Activated CD8-positive, alpha-beta T cell treated with anti-CD3 and anti-CD28 coated beads, Interleukin-2, amount 10 ng/mL, durations not matched to agents 7 days and 5 days (primary cell): ENCODE measurements at regions not wholly inside any gene's neighbourhood (a gene's known extent, or its start where the extent isn't known, plus 50 kb on each side); places are given as distances from the start of the nearest gene placed in this dataset.
A peak's percentile ranks its signal among the peaks of the same experiment; 100 is the strongest.
"Not testable (repeated sequence)": the region's sequence is repeated elsewhere in the genome, so short reads cannot be mapped to it uniquely, and the experiment has no call there.

Experiments
- ATAC-seq: fragments of 150-1000 bp; cut with Tn5 transposase; one replicate; pipeline ENCODE4 v1.10.0; 2021; ENCODE audit warnings: moderate library complexity
- CTCF ChIA-PET: fragments of 350-600 bp; sonication (Branson Sonifier 250); formaldehyde crosslinking; loops from one replicate; lab custom pipeline; 2021; ENCODE audit warnings: antibody characterized with exemption; lab: Charles Lee
- POLR2A ChIA-PET: fragments of 350-600 bp; sonication (Branson Sonifier 250); formaldehyde crosslinking; loops from one replicate; lab custom pipeline; 2021; ENCODE audit warnings: antibody characterized with exemption; lab: Charles Lee
- DNase-seq: peaks from one replicate; pipeline ENCODE4 v3.0.0-alpha.2; 2020
- H3K27ac Mint-ChIP-seq: one replicate; pipeline ENCODE4 v1.8.0; 2021; ENCODE audit warnings: mild to moderate bottlenecking, mixed read lengths
- H3K27me3 Mint-ChIP-seq: one replicate; pipeline ENCODE4 v1.8.0; 2021; ENCODE audit warnings: low read depth, mixed read lengths
- H3K36me3 Mint-ChIP-seq: one replicate; pipeline ENCODE4 v1.8.0; 2021; ENCODE audit warnings: low read depth, mixed read lengths
- H3K4me1 Mint-ChIP-seq: one replicate; pipeline ENCODE4 v1.8.0; 2021; ENCODE audit warnings: low read depth, mixed read lengths
- H3K4me3 Mint-ChIP-seq: one replicate; pipeline ENCODE4 v1.8.0; 2021; ENCODE audit warnings: mild to moderate bottlenecking, mixed read lengths
- H3K9me3 Mint-ChIP-seq: one replicate; pipeline ENCODE4 v1.8.0; 2022; ENCODE audit warnings: mixed read lengths; ENCODE audit not compliant: insufficient read depth

- Mint-ChIP-seq H3K4me3 (no peak overlapping the region), H3K36me3 (peaks cover 2% of the 10 kb centered on the region), H3K9me3 (no peaks in the 10 kb centered on the region), H3K27ac (no peak overlapping the region), H3K27me3 (no peaks in the 10 kb centered on the region), H3K4me1 (peaks cover 24% of the 10 kb centered on the region)
- DNase-seq (no peak), ATAC-seq (no peak)
- POLR2A ChIA-PET = no interaction called here
- CTCF ChIA-PET = interaction anchor here (1.6 kb wide), 1 partner anchor 19 kb away, joined by 6 read pairs; no protein-coding TSS in a partner anchor
Measured at GRCh38 chr10:47164126-47164799, 135.7 kb upstream of the GDF10 start.

GRCh38 chr10:47164800-47165128, 135.2 kb upstream of the GDF10 start:
- DNase-seq = no peak
- peak overlapping the region; percentile 75 for H3K4me3 Mint-ChIP-seq
- H3K27ac Mint-ChIP-seq = no peak overlapping the region
- ChIA-PET CTCF (interaction anchor here (1.6 kb wide), 1 partner anchor 20 kb away, joined by 6 read pairs; no protein-coding TSS in a partner anchor), POLR2A (no interaction called here)
- ATAC-seq = no peak
- H3K9me3 Mint-ChIP-seq = no peaks in the 10 kb centered on the region
- H3K4me1 Mint-ChIP-seq = peaks cover 24% of the 10 kb centered on the region
- H3K27me3 Mint-ChIP-seq = no peaks in the 10 kb centered on the region
- peaks cover 2% of the 10 kb centered on the region for H3K36me3 Mint-ChIP-seq

- peak overlapping the region; percentile 90 for H3K27ac Mint-ChIP-seq
- ATAC-seq (peak; percentile 67), DNase-seq (peak; percentile 25)
- ChIA-PET CTCF (interaction anchor here (1.1 to 3.1 kb wide), 10 partner anchors 8 to 149 kb away, joined by 3 to 23 read pairs (median 4); no protein-coding TSS in a partner anchor), POLR2A (interaction anchor here (0.9 to 1.8 kb wide), 3 partner anchors 10 to 146 kb away, joined by 3 to 8 read pairs (median 5); no protein-coding TSS in a partner anchor)
- H3K4me1 Mint-ChIP-seq = peaks cover 24% of the 10 kb centered on the region
- no peaks in the 10 kb centered on the region for H3K27me3 Mint-ChIP-seq
- no peaks in the 10 kb centered on the region for H3K9me3 Mint-ChIP-seq
- H3K4me3 Mint-ChIP-seq = peak overlapping the region; percentile 75
- H3K36me3 Mint-ChIP-seq = peaks cover 2% of the 10 kb centered on the region
Measured at GRCh38 chr10:47165168-47165710, 134.8 kb upstream of the GDF10 start.

GRCh38 chr10:47165711-47166404, 134.1 kb upstream of the GDF10 start:
- ATAC-seq (peak; percentile 85), DNase-seq (peak; percentile 59)
- CTCF ChIA-PET = interaction anchor here (1.1 to 3.1 kb wide), 10 partner anchors 9 to 148 kb away, joined by 3 to 23 read pairs (median 4); no protein-coding TSS in a partner anchor
- Mint-ChIP-seq H3K27me3 (peaks cover 2% of the 10 kb centered on the region), H3K36me3 (peaks cover 2% of the 10 kb centered on the region), H3K4me1 (peaks cover 24% of the 10 kb centered on the region), H3K4me3 (peak overlapping the region; percentile 75), H3K27ac (peak overlapping the region; percentile 90), H3K9me3 (no peaks in the 10 kb centered on the region)
- POLR2A ChIA-PET = interaction anchor here (0.6 to 1.8 kb wide), 4 partner anchors 10 to 145 kb away, joined by 3 to 8 read pairs (median 4); no protein-coding TSS in a partner anchor

- H3K27ac Mint-ChIP-seq = peak overlapping the region; percentile 90
- DNase-seq (peak; percentile 18), ATAC-seq (no peak)
- H3K36me3 Mint-ChIP-seq = peaks cover 2% of the 10 kb centered on the region
- no peaks in the 10 kb centered on the region for H3K9me3 Mint-ChIP-seq
- peaks cover 2% of the 10 kb centered on the region for H3K27me3 Mint-ChIP-seq
- ChIA-PET CTCF (interaction anchor here (0.6 to 3.1 kb wide), 11 partner anchors 10 to 148 kb away, joined by 3 to 23 read pairs (median 4); no protein-coding TSS in a partner anchor), POLR2A (interaction anchor here (0.6 to 1.8 kb wide), 4 partner anchors 9 to 145 kb away, joined by 3 to 8 read pairs (median 4); no protein-coding TSS in a partner anchor)
- H3K4me3 Mint-ChIP-seq = no peak overlapping the region
- peaks cover 24% of the 10 kb centered on the region for H3K4me1 Mint-ChIP-seq
Measured at GRCh38 chr10:47166405-47166777, 133.6 kb upstream of the GDF10 start.

GRCh38 chr10:47166808-47167581, 133.0 kb upstream of the GDF10 start:
- H3K36me3 Mint-ChIP-seq, ATAC-seq, H3K27me3 Mint-ChIP-seq, H3K4me3 Mint-ChIP-seq, H3K9me3 Mint-ChIP-seq: not testable (repeated sequence)
- peaks cover 24% of the 10 kb centered on the region for H3K4me1 Mint-ChIP-seq
- peak overlapping the region; percentile 90 for H3K27ac Mint-ChIP-seq
- peak; percentile 20 for DNase-seq
- POLR2A ChIA-PET = interaction anchor here (1.8 kb wide), 1 partner anchor 144 kb away, joined by 8 read pairs; no protein-coding TSS in a partner anchor
- CTCF ChIA-PET = interaction anchor here (0.6 to 3.1 kb wide), 6 partner anchors 22 to 145 kb away, joined by 3 to 23 read pairs (median 4); no protein-coding TSS in a partner anchor

GRCh38 chr10:47167591-47167990, 132.4 kb upstream of the GDF10 start:
- no peak for ATAC-seq
- H3K4me1 Mint-ChIP-seq = peaks cover 24% of the 10 kb centered on the region
- H3K9me3 Mint-ChIP-seq = no peaks in the 10 kb centered on the region
- no peak overlapping the region for H3K27ac Mint-ChIP-seq
- no peak overlapping the region for H3K4me3 Mint-ChIP-seq
- peaks cover 2% of the 10 kb centered on the region for H3K36me3 Mint-ChIP-seq
- DNase-seq = no peak
- ChIA-PET POLR2A (no interaction called here), CTCF (interaction anchor here (1.2 to 3.1 kb wide), 2 partner anchors 119 to 144 kb away, joined by 4 to 23 read pairs; no protein-coding TSS in a partner anchor)
- peaks cover 2% of the 10 kb centered on the region for H3K27me3 Mint-ChIP-seq

GRCh38 chr10:47169581-47169980, 130.4 kb upstream of the GDF10 start:
- ATAC-seq (no peak), DNase-seq (no peak)
- H3K27ac Mint-ChIP-seq = no peak overlapping the region
- CTCF ChIA-PET = interaction anchor here (0.6 to 0.7 kb wide), 2 partner anchors 107 to 122 kb away, joined by 3 read pairs; no protein-coding TSS in a partner anchor
- no peak overlapping the region for H3K4me3 Mint-ChIP-seq
- H3K4me1 Mint-ChIP-seq = peaks cover 21% of the 10 kb centered on the region
- POLR2A ChIA-PET = no interaction called here
- peaks cover 2% of the 10 kb centered on the region for H3K36me3 Mint-ChIP-seq
- no peaks in the 10 kb centered on the region for H3K9me3 Mint-ChIP-seq
- peaks cover 2% of the 10 kb centered on the region for H3K27me3 Mint-ChIP-seq

GRCh38 chr10:47173929-47174442, 126.0 kb upstream of the GDF10 start:
- no peak for ATAC-seq
- H3K36me3 Mint-ChIP-seq = no peaks in the 10 kb centered on the region
- no peaks in the 10 kb centered on the region for H3K4me1 Mint-ChIP-seq
- POLR2A ChIA-PET = no interaction called here
- no peaks in the 10 kb centered on the region for H3K9me3 Mint-ChIP-seq
- no peak for DNase-seq
- no peak overlapping the region for H3K4me3 Mint-ChIP-seq
- CTCF ChIA-PET = no interaction called here
- H3K27ac Mint-ChIP-seq = no peak overlapping the region
- H3K27me3 Mint-ChIP-seq = peaks cover 2% of the 10 kb centered on the region

GRCh38 chr10:47175181-47176123, 124.5 kb upstream of the GDF10 start:
- ChIA-PET CTCF (no interaction called here), POLR2A (interaction anchor here (1.6 kb wide), 1 partner anchor 10 kb away, joined by 5 read pairs; no protein-coding TSS in a partner anchor)
- H3K9me3 Mint-ChIP-seq = no peaks in the 10 kb centered on the region
- H3K4me1 Mint-ChIP-seq = no peaks in the 10 kb centered on the region
- ATAC-seq = no peak
- H3K27ac Mint-ChIP-seq = no peak overlapping the region
- H3K27me3 Mint-ChIP-seq = peaks cover 2% of the 10 kb centered on the region
- DNase-seq = no peak
- H3K4me3 Mint-ChIP-seq = no peak overlapping the region
- no peaks in the 10 kb centered on the region for H3K36me3 Mint-ChIP-seq
